IPS-18c (cell line): ENCODE measurements at regions not wholly inside any gene's neighbourhood (a gene's known extent, or its start where the extent isn't known, plus 50 kb on each side); places are given as distances from the start of the nearest gene placed in this dataset.

ENCODE experiments used
- H3K4me3 ChIP-seq: 2 replicates; pipeline ENCODE4 v1.7.0; 2013; ENCODE audit warnings: low read depth, mild to moderate bottlenecking, low read length, moderate library complexity; ENCODE audit not compliant: insufficient read depth
- H3K9me3 ChIP-seq: one replicate; pipeline ENCODE4 v1.6.1; 2013; ENCODE audit warnings: mild to moderate bottlenecking, low read length, moderate library complexity; ENCODE audit not compliant: control insufficient read depth, insufficient read depth

- Histone ChIP-seq H3K4me3 (no peak overlapping the region), H3K9me3 (no peaks in the 10 kb centered on the region)
Observed at GRCh38 chr20:53714524-53714923, 120.9 kb upstream of the ZNF217 start.

DNA sequence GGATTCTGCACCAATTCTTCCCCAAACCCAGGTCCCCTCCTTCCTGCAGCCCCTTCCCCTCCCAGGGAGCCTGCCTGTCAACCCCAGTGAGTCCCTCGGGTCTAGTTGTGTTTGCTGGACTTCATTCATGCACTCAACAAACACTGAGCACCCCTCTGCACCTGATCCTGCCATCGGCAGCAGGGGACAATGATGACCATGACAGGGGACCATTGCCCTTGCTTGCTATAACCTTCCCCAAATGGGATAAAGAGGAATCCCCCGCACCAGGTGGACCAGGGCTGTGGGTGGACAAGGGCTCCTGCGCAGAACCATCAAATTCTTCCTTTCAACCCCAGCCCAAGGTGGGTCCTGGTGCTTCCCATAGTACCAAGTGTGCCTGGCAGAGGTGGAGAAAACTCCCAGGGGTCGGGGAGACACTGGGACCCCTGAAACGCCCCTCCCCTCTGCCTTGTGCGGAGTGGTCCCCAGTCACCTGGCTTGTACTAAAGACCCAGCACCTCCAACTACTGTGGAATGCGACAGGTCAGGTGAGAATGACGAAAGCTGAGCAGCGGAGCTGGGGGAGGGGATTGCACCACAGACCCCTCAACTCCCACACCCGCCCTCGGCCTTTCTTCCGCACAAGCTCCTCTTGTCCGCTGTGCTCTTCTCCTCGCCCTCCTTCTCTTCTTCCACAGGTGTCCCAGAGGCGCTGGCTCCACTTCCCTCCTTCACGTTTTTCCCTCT, 119.9 kb upstream of the ZNF217 start:
- Histone ChIP-seq H3K4me3 (no peak overlapping the region), H3K9me3 (no peaks in the 10 kb centered on the region)

DNA sequence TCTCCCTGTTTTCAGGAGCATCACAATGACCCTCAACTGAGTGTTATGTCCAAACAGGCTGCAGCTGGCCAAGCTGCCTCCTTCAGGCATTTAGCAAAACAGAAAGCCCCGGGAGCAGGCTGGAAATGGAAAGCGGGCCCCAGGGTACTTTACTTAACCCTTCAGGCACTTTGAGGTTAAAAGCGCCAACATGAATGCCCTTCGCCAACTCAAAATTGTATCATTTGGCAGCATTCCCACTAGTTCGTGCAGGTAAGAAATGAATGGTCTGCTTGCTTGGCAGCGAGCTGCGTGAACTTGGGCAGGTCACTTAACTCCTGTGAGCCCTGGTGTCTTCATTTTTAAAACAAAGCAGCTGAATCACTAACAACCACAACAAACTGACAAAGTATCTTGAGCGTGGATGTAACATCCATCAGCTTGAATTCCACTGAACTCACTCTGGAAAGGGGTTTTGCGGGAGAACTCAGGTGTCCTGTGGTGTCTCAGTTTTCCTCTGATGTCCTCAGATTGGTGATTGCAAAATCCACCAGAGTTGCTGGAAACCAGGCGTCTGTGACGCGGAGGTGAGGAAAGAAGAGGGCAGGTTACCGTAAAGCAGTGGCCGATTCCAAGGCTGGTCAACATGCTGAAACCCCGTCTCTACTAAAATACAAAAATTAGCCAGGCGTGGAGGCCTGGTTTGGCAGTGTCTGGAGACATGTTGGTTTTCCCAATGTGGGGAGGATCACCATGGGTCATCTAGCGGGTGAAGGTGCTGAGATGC, 118.8 kb upstream of the ZNF217 start:
- H3K4me3 ChIP-seq: no peak overlapping the region
- H3K9me3 ChIP-seq: no peaks in the 10 kb centered on the region

DNA sequence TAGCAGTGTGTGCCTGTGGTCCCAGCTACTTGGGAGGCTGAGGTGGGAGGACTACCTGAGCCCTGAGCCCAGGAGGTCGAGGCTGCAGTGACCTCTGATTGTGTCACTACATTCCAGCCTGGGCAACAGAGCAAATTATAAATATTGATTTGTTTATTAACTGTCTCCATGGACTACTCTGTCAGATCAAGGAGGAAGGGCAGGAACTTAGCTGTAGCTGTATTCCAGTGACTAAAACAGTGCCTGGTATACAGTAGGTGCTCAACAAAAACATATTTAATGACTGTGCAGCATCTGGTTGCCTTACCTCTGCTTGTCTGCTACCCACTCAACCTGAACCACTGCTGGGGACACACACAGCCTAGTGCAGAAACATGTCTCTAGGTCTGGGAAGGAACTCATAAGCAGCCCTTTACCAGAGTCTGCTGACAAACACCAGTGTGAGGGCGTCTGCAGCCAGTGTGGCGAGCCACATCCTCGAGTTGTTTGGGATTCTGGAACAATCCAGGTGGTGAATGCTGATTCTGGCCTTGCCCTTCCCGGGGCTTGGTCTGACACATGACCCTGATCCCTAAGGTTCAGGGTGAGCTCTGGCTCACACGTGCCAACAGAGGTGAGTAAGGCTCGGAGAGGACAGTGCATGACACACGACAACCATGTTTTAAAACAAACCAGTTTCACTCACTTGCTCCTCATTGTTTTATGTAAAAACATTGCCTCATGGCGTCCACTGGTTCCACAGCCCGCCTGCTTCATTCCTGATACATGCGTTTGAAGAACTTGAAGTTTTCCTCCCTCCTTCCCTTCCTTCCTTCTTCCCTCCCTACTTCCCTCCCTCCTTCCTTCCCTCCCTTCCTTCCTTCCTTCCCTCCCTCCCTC, 117.9 kb upstream of the ZNF217 start:
- Histone ChIP-seq H3K9me3 (no peaks in the 10 kb centered on the region), H3K4me3 (no peak overlapping the region)

- no peaks in the 10 kb centered on the region for H3K9me3 ChIP-seq
- H3K4me3 ChIP-seq: no peak overlapping the region
Observed at GRCh38 chr20:53708129-53708968, 114.7 kb upstream of the ZNF217 start.

DNA sequence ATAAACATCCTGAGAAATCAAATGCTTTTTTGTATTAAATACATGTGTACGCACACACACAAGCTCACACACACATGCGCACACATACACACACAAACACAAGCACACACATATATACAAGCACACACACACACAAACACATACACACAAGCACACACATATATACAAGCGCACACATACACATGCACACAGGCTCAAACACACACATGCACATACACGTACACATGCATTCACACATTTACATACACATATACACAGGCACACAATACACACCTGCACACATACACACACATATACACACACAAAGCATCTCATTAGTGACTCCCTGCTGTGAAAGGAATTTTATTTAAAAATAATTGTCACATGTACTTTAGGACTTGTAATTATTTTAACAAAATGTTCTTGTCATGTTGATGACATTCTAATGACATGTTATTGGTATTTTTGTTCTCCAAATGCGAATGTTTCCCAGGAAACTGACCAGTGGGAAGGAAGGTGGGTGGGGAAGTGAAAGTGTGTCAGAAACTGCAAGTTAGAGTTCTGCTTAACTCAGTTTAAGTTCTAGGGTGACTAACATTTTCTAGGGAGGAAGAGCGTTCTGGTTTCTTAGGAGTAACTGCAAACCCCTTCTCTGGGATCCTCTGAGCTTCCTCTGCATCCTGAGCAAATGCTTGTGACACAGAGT, 113.9 kb upstream of the ZNF217 start:
- Histone ChIP-seq H3K4me3 (no peak overlapping the region), H3K9me3 (no peaks in the 10 kb centered on the region)

GRCh38 chr20:53706466-53707370, 113.1 kb upstream of the ZNF217 start:
- Histone ChIP-seq H3K9me3 (no peaks in the 10 kb centered on the region), H3K4me3 (no peak overlapping the region)

- no peak overlapping the region for H3K4me3 ChIP-seq
Observed at GRCh38 chr20:53706008-53706465, 112.4 kb upstream of the ZNF217 start.

GRCh38 chr20:53702617-53703016, 109.0 kb upstream of the ZNF217 start:
- Histone ChIP-seq H3K9me3 (no peaks in the 10 kb centered on the region), H3K4me3 (no peak overlapping the region)

More at GRCh38 chr20:53706008-53706465, 112.4 kb upstream of the ZNF217 start:
- H3K9me3 ChIP-seq: no peaks in the 10 kb centered on the region

DNA sequence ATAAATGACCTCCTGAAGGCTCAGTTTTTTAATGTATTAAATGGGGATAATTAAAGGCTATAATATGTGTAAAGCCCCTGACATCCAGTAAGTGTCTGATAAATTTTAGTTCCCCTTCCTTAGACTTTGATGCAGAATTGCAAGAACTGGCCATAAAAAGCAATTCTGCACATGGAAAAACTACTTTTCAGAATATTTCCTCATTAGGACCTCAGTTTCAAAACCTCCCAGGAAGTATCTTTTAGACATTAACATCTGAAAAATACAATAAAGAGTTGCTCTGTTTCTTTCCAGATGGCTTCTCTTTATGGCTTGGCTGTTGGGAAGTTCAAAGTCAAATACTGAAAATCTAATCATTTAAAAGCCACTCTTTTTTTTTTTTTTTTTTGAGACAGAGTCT, 106.3 kb upstream of the ZNF217 start:
- Histone ChIP-seq H3K9me3 (no peaks in the 10 kb centered on the region), H3K4me3 (no peak overlapping the region)

- H3K9me3 ChIP-seq: no peaks in the 10 kb centered on the region
- no peak overlapping the region for H3K4me3 ChIP-seq
Observed at GRCh38 chr20:53699085-53699674, 105.5 kb upstream of the ZNF217 start.

DNA sequence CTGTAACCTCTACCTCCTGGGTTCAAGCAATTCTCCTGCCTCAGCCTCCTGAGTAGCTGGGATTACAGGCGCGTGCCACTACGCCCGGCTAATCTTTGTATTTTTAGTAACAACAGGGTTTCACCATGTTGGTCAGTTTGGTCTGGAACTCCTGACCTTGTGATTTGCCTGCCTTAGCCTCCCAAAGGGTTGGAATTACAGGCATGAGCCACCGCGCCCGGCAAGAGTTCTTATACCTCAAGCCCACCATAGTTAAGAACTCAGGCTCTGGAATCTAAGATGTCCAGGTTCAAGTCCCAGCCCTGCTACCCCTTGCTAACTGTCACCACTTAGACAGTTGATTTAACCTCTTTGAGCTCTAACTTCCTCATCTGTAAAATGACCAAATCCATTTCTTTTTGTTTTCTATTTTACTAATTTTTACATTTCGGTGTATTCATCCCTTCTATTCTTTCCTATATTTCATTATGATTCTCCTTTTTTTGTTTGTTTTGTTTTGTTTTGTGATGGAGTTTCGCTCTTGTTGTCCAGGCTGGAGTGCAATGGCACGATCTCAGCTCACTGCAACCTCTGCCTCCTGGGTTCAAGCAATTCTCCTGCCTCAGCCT, 104.8 kb upstream of the ZNF217 start:
- Histone ChIP-seq H3K4me3 (no peak overlapping the region), H3K9me3 (no peaks in the 10 kb centered on the region)

GRCh38 chr20:53695797-53696527, 102.3 kb upstream of the ZNF217 start:
- Histone ChIP-seq H3K9me3 (no peaks in the 10 kb centered on the region), H3K4me3 (no peak overlapping the region)

GRCh38 chr20:53693262-53693871, 99.7 kb upstream of the ZNF217 start:
- Histone ChIP-seq H3K9me3 (no peaks in the 10 kb centered on the region), H3K4me3 (no peak overlapping the region)
